C4-2B (cell line): ENCODE measurements at regions not wholly inside any gene's neighbourhood (a gene's known extent, or its start where the extent isn't known, plus 50 kb on each side); places are given as distances from the start of the nearest gene placed in this dataset.

Experiments used
- ZFX ChIP-seq: fragments of 450-650 bp; IDR thresholded peaks from 2 replicates; pipeline ENCODE4 v1.6.1; 2017
- TF ChIP-seq, protein P1 (sequence below): fragments of 450-650 bp; conservative IDR thresholded peaks from 2 replicates; pipeline ENCODE4 v1.5.1; 2017; ENCODE audit warnings: mild to moderate bottlenecking

DNA sequence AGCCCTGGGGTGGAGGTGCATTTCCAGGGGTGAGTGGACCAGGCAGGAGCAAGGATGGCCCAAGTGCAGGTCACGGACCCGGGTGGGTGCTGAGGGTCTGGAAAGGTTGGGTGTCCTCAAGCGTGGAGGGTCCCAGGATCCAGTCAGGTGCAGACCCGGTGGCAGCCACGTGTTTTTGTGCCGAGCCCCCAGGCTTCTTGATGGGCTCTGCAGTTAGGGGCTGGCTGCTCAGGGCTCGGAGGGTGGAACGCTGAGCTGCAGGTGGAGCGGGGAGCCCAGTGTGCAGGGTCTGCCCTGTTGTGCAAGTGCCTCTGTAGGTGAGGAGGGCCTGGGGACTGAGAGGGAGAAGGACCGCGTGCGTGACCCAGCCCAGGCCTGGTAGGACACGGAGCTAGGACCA is 70.9 kb upstream of the HLA-E start:
- TF ChIP-seq, protein P1, sequence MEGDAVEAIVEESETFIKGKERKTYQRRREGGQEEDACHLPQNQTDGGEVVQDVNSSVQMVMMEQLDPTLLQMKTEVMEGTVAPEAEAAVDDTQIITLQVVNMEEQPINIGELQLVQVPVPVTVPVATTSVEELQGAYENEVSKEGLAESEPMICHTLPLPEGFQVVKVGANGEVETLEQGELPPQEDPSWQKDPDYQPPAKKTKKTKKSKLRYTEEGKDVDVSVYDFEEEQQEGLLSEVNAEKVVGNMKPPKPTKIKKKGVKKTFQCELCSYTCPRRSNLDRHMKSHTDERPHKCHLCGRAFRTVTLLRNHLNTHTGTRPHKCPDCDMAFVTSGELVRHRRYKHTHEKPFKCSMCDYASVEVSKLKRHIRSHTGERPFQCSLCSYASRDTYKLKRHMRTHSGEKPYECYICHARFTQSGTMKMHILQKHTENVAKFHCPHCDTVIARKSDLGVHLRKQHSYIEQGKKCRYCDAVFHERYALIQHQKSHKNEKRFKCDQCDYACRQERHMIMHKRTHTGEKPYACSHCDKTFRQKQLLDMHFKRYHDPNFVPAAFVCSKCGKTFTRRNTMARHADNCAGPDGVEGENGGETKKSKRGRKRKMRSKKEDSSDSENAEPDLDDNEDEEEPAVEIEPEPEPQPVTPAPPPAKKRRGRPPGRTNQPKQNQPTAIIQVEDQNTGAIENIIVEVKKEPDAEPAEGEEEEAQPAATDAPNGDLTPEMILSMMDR: no peak
- no peak for TF ChIP-seq ZFX
